ENCODE measurements at regions not wholly inside any gene's neighbourhood (a gene's known extent, or its start where the extent isn't known, plus 50 kb on each side); places are given as distances from the start of the nearest gene placed in this dataset.

- H3K9me3 ChIP-seq: no peaks in the 10 kb centered on the region
- intact Hi-C loops (cut with DNase I): no loop called here
- TF ChIP-seq CTCF (IDR thresholded peaks at IDR 0.05) (no peak), POLR2A (IDR thresholded peaks at IDR 0.05) (no peak)
- ATAC-seq (no peak), DNase-seq (peak in 1 of 5 donors; percentile 7)
- H3K36me3 ChIP-seq: no peaks in the 10 kb centered on the region
- WGBS, 4 donors: 80 to 91% (median 88%) methylated on average over 13 of the region's 13 CpGs
- H3K27ac ChIP-seq: no peak overlapping the region
- no peak overlapping the region for H3K4me3 ChIP-seq
- peaks cover 0 to 18% (median 3%) of the 10 kb centered on the region in 9 donors for H3K27me3 ChIP-seq
- peaks cover 0 to 2% (median 0%) of the 10 kb centered on the region in 12 donors for H3K4me1 ChIP-seq
Measured at GRCh38 chr2:120424274-120424796, 78.4 kb downstream of the INHBB start.

- 85 to 89% (median 88%) methylated on average over 16 of the region's 16 CpGs for WGBS, 4 donors
- no peak for ATAC-seq
- no peak overlapping the region for H3K27ac ChIP-seq
Measured at GRCh38 chr2:120425014-120425413, 79.1 kb downstream of the INHBB start.

GRCh38 chr2:120428748-120429147 lies 82.8 kb downstream of the INHBB start:
- no peaks in the 10 kb centered on the region for H3K4me1 ChIP-seq
- peak in 1 of 5 donors; percentile 3 for DNase-seq
- H3K27me3 ChIP-seq: peaks cover 0 to 18% (median 0%) of the 10 kb centered on the region in 9 donors
- no peak for ATAC-seq
- no peaks in the 10 kb centered on the region for H3K36me3 ChIP-seq
- TF ChIP-seq POLR2A (IDR thresholded peaks at IDR 0.05): no peak
- no peak for TF ChIP-seq CTCF (IDR thresholded peaks at IDR 0.05)
- H3K9me3 ChIP-seq: no peaks in the 10 kb centered on the region
- no peak overlapping the region for H3K4me3 ChIP-seq
- WGBS, 4 donors: 69 to 90% (median 79%) methylated on average over 6 of the region's 6 CpGs
- intact Hi-C loops (cut with DNase I): no loop called here
- H3K27ac ChIP-seq: no peak overlapping the region

More at GRCh38 chr2:120425014-120425413, 79.1 kb downstream of the INHBB start:
- Histone ChIP-seq H3K4me1 (no peaks in the 10 kb centered on the region), H3K27me3 (peaks cover 0 to 18% (median 3%) of the 10 kb centered on the region in 9 donors), H3K36me3 (no peaks in the 10 kb centered on the region), H3K9me3 (no peaks in the 10 kb centered on the region), H3K4me3 (no peak overlapping the region)
- peak in 1 of 5 donors; percentile 7 for DNase-seq
- intact Hi-C loops (cut with DNase I): no loop called here
- TF ChIP-seq POLR2A (IDR thresholded peaks at IDR 0.05): no peak
- no peak for TF ChIP-seq CTCF (IDR thresholded peaks at IDR 0.05)

- intact Hi-C loops (cut with DNase I): loop anchor here in 1 of 10 donors (10.0 kb wide), 1 partner anchor 245 kb away; no protein-coding TSS in a partner anchor
- Histone ChIP-seq H3K4me1 (no peaks in the 10 kb centered on the region), H3K27ac (no peak overlapping the region), H3K4me3 (no peak overlapping the region), H3K27me3 (peaks cover 0 to 15% (median 0%) of the 10 kb centered on the region in 9 donors), H3K36me3 (no peaks in the 10 kb centered on the region), H3K9me3 (no peaks in the 10 kb centered on the region)
- TF ChIP-seq CTCF (IDR thresholded peaks at IDR 0.05) (no peak), POLR2A (IDR thresholded peaks at IDR 0.05) (no peak)
- DNase-seq: no peak
- ATAC-seq: no peak
- WGBS, 4 donors: 69 to 80% (median 73%) methylated on average over 8 of the region's 8 CpGs
Measured at GRCh38 chr2:120429586-120430500, 83.9 kb downstream of the INHBB start.

Data from heart left ventricle (tissue), 16 donors.